Astrocyte (in vitro differentiated cells and primary cell): ENCODE measurements at regions not wholly inside any gene's neighbourhood (a gene's known extent, or its start where the extent isn't known, plus 50 kb on each side); places are given as distances from the start of the nearest gene placed in this dataset.

Experiments
- DNase-seq: peaks from one replicate; pipeline ENCODE4 v3.0.0-alpha.2; 2010; ENCODE audit warnings: low read depth
- FAIRE-seq: peaks from 2 replicates; lab custom pipeline; 2011; peaks lifted over from hg19 to GRCh38; lab: Jason Lieb, UNC
- H2AFZ ChIP-seq: 2 replicates; pipeline ENCODE4 v1.6.0; 2012; ENCODE audit warnings: low read depth, low read length, inconsistent platforms
- H3K27ac ChIP-seq: 2 replicates; pipeline ENCODE4 v1.5.1; 2011; ENCODE audit warnings: low read depth, low read length, inconsistent platforms
- H3K27me3 ChIP-seq: 2 replicates; pipeline ENCODE4 v1.6.0; 2011; ENCODE audit warnings: low read length, inconsistent platforms; ENCODE audit not compliant: insufficient read depth
- H3K36me3 ChIP-seq: 2 replicates; pipeline ENCODE4 v1.5.1; 2011; ENCODE audit warnings: low read length, inconsistent platforms; ENCODE audit not compliant: insufficient read depth
- H3K4me1 ChIP-seq: 2 replicates; pipeline ENCODE4 v1.5.1; 2011; ENCODE audit warnings: low read length, inconsistent platforms; ENCODE audit not compliant: insufficient read depth
- H3K4me2 ChIP-seq: 2 replicates; pipeline ENCODE4 v1.6.0; 2012; ENCODE audit warnings: low read length, inconsistent platforms
- H3K4me3 ChIP-seq: 2 replicates; pipeline ENCODE4 v1.5.1; 2011; ENCODE audit warnings: low read depth, mild to moderate bottlenecking, low read length, inconsistent platforms; ENCODE audit not compliant: insufficient read depth
- H3K79me2 ChIP-seq: 2 replicates; pipeline ENCODE4 v1.6.0; 2012; ENCODE audit warnings: mild to moderate bottlenecking, low read length, inconsistent platforms; ENCODE audit not compliant: insufficient read depth
- H3K9ac ChIP-seq: 2 replicates; pipeline ENCODE4 v1.6.0; 2012; ENCODE audit warnings: mild to moderate bottlenecking, low read length, inconsistent platforms
- H3K9me3 ChIP-seq: 2 replicates; pipeline ENCODE4 v1.5.1; 2012; ENCODE audit warnings: low read depth, mild to moderate bottlenecking, low read length, inconsistent platforms; ENCODE audit not compliant: insufficient read depth
- H4K20me1 ChIP-seq: 2 replicates; pipeline ENCODE4 v1.6.0; 2012; ENCODE audit warnings: low read length, inconsistent platforms; ENCODE audit not compliant: insufficient read depth
- H3K27ac Mint-ChIP-seq: one replicate; pipeline ENCODE4 v1.8.0; 2021; ENCODE audit warnings: mild to moderate bottlenecking, mixed read lengths; ENCODE audit not compliant: unreplicated experiment
- H3K27me3 Mint-ChIP-seq: one replicate; pipeline ENCODE4 v1.8.0; 2021; ENCODE audit warnings: low read depth, mixed read lengths; ENCODE audit not compliant: unreplicated experiment
- H3K36me3 Mint-ChIP-seq: one replicate; pipeline ENCODE4 v1.8.0; 2021; ENCODE audit warnings: low read depth, mixed read lengths; ENCODE audit not compliant: unreplicated experiment
- H3K4me1 Mint-ChIP-seq: one replicate; pipeline ENCODE4 v1.8.0; 2021; ENCODE audit warnings: low read depth, mixed read lengths; ENCODE audit not compliant: unreplicated experiment
- H3K4me3 Mint-ChIP-seq: one replicate; pipeline ENCODE4 v1.8.0; 2021; ENCODE audit warnings: mild to moderate bottlenecking, moderate library complexity, mixed read lengths; ENCODE audit not compliant: unreplicated experiment
- H3K9me3 Mint-ChIP-seq: one replicate; pipeline ENCODE4 v1.8.0; 2021; ENCODE audit warnings: mild to moderate bottlenecking, mixed read lengths; ENCODE audit not compliant: unreplicated experiment
- EZH2 ChIP-seq: IDR thresholded peaks from 2 replicates; pipeline ENCODE4 v1.6.1; 2012; ENCODE audit warnings: mild to moderate bottlenecking, low read length, inconsistent platforms; ENCODE audit not compliant: insufficient read depth
- TF ChIP-seq, protein P1 (sequence below): IDR thresholded peaks from 2 replicates; pipeline ENCODE4 v1.5.1; 2011; ENCODE audit warnings: low read depth, mild to moderate bottlenecking, inconsistent platforms, low read length, moderate library complexity; ENCODE audit not compliant: insufficient read depth

DNA sequence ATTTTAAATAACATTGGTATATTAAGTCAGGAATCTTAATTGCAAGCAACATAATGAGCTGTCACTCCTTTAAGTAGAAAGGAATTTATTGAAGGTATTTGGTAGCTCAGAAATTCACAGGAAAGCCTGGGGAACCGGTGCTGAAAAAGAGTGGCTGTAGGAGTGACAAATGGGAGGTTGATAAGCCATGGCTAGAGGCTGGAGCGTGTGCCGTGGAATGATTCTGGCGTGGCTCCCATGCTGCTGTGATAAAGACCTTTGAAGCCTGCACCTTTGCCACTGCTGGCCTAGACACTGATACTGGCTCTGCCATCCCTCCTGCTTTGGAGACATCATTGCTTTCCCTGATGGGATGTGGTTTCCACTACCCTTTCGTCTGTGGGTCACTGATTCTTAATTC lies 65.7 kb upstream of the ATG10 start:
- Histone ChIP-seq H3K27ac (no peak overlapping the region), H2AFZ (no peak overlapping the region), H3K9me3 (no peaks in the 10 kb centered on the region), H3K27me3 (no peaks in the 10 kb centered on the region), H3K4me3 (no peak overlapping the region), H3K9ac (no peak overlapping the region), H3K4me1 (no peaks in the 10 kb centered on the region), H4K20me1 (no peaks in the 10 kb centered on the region), H3K79me2 (no peaks in the 10 kb centered on the region), H3K4me2 (no peak overlapping the region), H3K36me3 (no peaks in the 10 kb centered on the region)
- no peaks in the 10 kb centered on the region for H3K27me3 Mint-ChIP-seq
- DNase-seq (peak; percentile 12), FAIRE-seq (no peak)
- H3K36me3 Mint-ChIP-seq: no peaks in the 10 kb centered on the region
- no peak overlapping the region for H3K4me3 Mint-ChIP-seq
- H3K27ac Mint-ChIP-seq: no peak overlapping the region
- peaks cover 4% of the 10 kb centered on the region for H3K4me1 Mint-ChIP-seq
- H3K9me3 Mint-ChIP-seq: peaks cover 5% of the 10 kb centered on the region
- TF ChIP-seq, protein P1, sequence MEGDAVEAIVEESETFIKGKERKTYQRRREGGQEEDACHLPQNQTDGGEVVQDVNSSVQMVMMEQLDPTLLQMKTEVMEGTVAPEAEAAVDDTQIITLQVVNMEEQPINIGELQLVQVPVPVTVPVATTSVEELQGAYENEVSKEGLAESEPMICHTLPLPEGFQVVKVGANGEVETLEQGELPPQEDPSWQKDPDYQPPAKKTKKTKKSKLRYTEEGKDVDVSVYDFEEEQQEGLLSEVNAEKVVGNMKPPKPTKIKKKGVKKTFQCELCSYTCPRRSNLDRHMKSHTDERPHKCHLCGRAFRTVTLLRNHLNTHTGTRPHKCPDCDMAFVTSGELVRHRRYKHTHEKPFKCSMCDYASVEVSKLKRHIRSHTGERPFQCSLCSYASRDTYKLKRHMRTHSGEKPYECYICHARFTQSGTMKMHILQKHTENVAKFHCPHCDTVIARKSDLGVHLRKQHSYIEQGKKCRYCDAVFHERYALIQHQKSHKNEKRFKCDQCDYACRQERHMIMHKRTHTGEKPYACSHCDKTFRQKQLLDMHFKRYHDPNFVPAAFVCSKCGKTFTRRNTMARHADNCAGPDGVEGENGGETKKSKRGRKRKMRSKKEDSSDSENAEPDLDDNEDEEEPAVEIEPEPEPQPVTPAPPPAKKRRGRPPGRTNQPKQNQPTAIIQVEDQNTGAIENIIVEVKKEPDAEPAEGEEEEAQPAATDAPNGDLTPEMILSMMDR: no peak
- TF ChIP-seq EZH2: no peak

DNA sequence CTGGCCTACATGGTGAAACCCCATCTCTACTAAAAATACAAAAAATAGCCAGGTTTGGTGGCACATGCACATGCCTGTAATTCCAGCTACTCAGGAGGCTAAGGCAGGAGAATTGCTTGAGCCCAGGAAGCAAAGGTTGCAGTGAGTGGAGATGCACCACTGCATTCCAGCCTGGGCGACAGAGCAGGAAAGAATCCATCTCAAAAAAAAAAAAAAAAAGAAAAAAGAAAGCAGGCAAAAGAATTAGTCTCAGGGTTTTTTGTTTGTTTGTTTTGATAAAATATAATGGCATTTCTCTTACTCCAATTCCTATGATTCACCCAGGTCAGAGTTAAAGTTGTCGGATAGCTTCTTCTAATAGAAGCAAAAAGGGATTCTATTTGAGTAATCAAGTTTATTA lies 67.0 kb upstream of the ATG10 start:
- no peaks in the 10 kb centered on the region for H3K36me3 Mint-ChIP-seq
- no peak overlapping the region for H3K9ac ChIP-seq
- H3K4me3 ChIP-seq: no peak overlapping the region
- H2AFZ ChIP-seq: no peak overlapping the region
- peaks cover 4% of the 10 kb centered on the region for H3K4me1 Mint-ChIP-seq
- H3K36me3 ChIP-seq: no peaks in the 10 kb centered on the region
- no peaks in the 10 kb centered on the region for H3K4me1 ChIP-seq
- FAIRE-seq: no peak
- H3K9me3 ChIP-seq: no peaks in the 10 kb centered on the region
- peak; percentile 48 for DNase-seq
- H3K27ac ChIP-seq: no peak overlapping the region
- TF ChIP-seq, protein P1: no peak
- no peak for TF ChIP-seq EZH2
- no peak overlapping the region for H3K4me2 ChIP-seq
- no peaks in the 10 kb centered on the region for H3K27me3 ChIP-seq
- peaks cover 7% of the 10 kb centered on the region for H3K9me3 Mint-ChIP-seq
- H3K79me2 ChIP-seq: no peaks in the 10 kb centered on the region
- H3K27ac Mint-ChIP-seq: no peak overlapping the region
- H3K27me3 Mint-ChIP-seq: no peaks in the 10 kb centered on the region
- no peaks in the 10 kb centered on the region for H4K20me1 ChIP-seq
- H3K4me3 Mint-ChIP-seq: no peak overlapping the region

DNA sequence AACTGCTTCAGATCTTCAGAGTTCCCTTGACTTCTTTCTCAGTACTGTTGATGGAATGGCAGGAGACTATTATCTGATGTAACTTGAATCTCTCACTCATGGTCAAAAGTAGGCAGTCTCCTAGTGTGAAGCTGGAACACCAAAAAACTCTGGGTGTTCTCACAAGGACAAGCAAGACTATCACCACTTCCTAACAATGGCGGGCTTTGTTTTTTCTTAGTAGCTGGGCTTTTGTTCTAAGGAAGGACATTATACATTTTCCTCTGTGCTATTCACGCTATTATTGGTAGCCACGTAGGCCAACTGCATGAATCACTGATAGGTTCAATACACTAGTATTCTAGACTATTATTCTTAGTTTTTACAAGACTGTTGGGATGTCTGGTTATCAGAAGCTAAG lies 67.7 kb upstream of the ATG10 start:
- H3K79me2 ChIP-seq: no peaks in the 10 kb centered on the region
- H3K4me3 Mint-ChIP-seq: no peak overlapping the region
- TF ChIP-seq, protein P1: no peak
- no peak for TF ChIP-seq EZH2
- H3K4me1 ChIP-seq: no peaks in the 10 kb centered on the region
- FAIRE-seq: no peak
- no peak for DNase-seq
- no peaks in the 10 kb centered on the region for H3K9me3 ChIP-seq
- H3K4me1 Mint-ChIP-seq: peaks cover 4% of the 10 kb centered on the region
- H3K9me3 Mint-ChIP-seq: peaks cover 7% of the 10 kb centered on the region
- H3K27ac Mint-ChIP-seq: no peak overlapping the region
- no peak overlapping the region for H3K4me3 ChIP-seq
- no peaks in the 10 kb centered on the region for H3K36me3 Mint-ChIP-seq
- no peaks in the 10 kb centered on the region for H3K27me3 Mint-ChIP-seq
- H2AFZ ChIP-seq: no peak overlapping the region
- H4K20me1 ChIP-seq: no peaks in the 10 kb centered on the region
- no peak overlapping the region for H3K27ac ChIP-seq
- no peaks in the 10 kb centered on the region for H3K27me3 ChIP-seq
- no peak overlapping the region for H3K4me2 ChIP-seq
- no peaks in the 10 kb centered on the region for H3K36me3 ChIP-seq
- no peak overlapping the region for H3K9ac ChIP-seq
